HG03571 (cell line): ENCODE measurements at regions not wholly inside any gene's neighbourhood (a gene's known extent, or its start where the extent isn't known, plus 50 kb on each side); places are given as distances from the start of the nearest gene placed in this dataset.

ENCODE experiments used
- ATAC-seq: cut with Tn5 transposase; IDR thresholded peaks from one replicate; pipeline ENCODE4 v1.9.1; 2021; ENCODE audit not compliant: unreplicated experiment

- no peak for ATAC-seq
Observed at GRCh38 chr17:72297326-72298115, 176.7 kb downstream of the SOX9 start.

DNA sequence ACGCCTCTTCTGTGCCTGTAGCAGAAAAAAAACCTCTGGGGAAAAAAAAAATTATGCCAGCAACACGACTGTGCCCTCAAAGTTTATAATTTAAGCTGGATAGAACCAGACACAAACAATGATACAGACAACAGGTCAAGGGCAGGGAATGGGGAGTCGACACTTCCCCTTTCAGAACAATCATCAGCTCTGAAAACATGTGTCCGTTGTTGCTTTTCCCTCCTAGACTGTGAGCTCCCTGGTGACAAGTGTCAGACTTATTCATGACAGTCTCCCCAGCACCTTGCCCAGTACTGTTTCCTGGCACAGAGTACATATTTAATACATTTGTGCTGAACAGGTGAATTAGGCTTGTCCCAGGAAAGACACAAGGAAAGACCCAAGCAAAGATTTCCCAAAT, 178.3 kb downstream of the SOX9 start:
- ATAC-seq, result no peak

DNA sequence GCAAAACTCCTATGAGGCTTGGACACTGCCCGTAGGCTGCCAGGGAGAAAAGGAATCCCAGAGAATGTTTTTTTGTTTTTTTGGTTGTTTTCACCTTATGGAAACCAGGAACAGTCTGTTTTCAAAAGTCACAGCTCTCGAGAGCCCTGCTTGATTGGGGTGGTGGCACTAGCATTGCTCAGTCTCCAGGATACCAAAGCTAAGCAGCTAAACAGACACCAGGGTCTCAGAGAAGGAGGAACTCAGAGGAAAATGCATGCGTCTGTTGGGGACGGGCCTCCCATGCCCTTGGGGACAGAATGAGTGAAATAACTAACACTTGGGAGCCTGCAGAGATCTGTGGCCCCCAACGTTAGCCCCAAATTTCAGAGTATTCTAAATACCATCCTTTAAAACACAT, 178.8 kb downstream of the SOX9 start:
- no peak for ATAC-seq

DNA sequence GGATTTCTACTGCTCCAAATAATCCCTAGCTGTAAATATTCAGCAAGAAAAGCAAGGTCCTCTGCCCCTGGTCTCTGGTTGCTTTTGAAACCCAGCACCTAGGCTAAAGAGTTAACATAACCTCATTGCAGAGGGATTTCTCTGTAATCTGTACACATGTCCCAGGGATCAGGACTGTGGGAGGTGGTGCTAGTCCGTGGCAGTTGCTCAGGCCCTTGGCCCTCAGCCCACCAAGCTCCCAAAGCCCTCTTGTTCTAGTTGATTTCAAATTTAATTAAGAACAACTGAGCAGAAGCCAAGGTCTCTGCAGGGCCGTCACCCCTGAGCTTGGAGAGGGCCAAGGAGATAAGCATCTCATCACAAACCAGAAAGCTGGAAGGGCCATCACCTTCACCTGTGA, 181.1 kb downstream of the SOX9 start:
- no peak for ATAC-seq

GRCh38 chr17:72302735-72303134, 181.9 kb downstream of the SOX9 start:
- no peak for ATAC-seq

DNA sequence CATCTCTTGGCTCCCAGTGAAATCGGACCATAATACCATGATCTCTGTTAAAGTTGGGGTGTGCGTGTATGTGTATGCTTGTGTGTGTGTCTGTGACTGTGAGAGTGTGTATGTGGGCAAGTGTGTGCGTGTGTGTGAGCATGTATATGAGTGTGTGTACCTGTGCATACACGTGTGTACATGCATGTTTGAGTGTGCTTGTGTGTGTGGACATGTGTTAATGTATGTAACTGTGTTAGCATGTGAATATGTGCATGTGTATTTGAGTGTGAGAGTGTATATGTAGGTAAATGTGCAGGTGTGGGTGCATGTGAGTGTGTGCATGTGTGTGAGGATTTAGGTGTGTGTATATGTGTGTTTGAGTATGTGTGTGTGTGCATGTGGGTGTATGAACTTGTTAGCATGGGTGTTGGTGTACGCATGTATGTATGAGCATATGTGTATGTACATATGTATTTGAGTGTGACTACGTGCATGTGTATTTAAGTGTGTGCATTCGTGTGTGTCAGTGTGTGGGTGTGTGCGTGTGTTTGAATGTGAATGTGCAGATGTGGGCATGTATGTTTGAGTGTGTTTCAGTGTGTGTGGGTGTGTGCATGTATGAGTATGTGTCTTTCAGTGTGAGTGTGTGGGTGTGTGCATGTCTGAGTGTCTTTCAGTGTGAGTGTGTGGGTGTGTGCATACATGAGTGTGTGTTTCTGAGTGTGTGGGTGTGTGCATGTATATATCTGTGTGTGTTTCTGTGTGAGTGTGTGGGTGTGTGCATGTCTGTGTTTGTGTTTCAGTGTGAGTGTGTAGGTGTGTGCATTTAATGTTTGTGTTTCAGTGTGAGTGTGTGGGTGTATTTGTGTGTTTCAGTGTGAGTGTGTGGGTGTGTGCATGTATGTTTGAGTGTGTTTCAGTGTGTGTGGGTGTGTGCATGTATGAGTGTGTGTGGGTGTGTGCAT, 183.2 kb downstream of the SOX9 start:
- ATAC-seq, result no peak

DNA sequence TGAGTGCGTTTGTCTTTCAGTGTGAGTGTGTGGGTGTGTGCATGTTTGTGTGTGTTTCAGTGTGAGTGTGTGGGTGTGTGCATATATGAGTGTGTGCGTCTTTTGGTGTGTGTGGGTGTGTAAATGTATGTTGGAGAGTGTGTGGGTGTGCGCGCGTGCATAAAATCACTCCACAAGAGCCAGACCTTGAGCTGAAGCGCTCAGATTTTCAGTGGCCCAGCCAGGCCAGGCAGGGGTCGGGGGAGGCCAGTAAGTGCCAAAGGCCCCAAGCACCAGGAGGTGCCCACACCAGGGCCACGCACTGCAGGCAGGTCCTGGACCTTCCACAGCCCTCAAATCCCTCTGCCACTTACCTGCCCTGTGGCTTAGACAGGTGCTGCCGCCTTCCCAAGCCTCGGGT, 184.0 kb downstream of the SOX9 start:
- ATAC-seq, result no peak

DNA sequence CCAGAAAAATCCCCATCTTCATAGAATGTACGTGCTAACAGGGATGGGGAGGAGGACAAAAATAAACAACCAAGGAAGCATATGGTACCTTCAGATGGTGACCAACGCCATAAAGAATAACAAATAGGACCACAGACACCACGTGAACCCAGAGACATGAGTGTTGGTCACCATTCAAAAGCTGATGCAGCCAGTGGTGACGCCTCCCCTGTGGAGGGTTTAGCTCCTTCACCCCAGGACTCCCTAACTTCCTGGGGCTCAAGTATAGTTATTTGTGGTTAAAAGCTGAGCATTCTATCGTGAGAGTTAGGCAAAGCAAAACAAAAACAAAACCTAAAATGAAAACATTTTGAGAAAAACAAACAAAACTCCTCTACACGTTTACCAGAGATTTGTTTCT, 184.7 kb downstream of the SOX9 start:
- ATAC-seq, result no peak

GRCh38 chr17:72306037-72306436, 185.2 kb downstream of the SOX9 start:
- ATAC-seq, result no peak

DNA sequence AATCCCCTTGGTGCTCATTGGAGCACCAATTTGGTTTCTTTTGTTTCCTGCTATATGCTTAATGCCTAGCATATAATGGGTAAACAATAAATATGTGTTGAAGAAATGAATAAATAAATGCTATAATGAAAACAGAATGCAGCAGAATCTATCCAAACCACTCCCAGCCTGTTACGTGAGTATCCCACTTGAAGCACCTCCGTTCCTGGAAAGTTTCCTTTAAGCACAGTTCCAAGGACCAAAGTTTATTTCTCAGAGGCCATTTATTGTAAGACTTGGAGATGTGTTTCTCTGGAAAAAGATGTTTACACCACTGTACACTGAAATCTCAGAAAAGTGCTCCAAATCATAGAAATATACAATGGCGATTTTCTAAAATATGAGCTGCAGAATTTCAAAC, 187.0 kb downstream of the SOX9 start:
- ATAC-seq, result no peak

GRCh38 chr17:72308744-72309385, 188.0 kb downstream of the SOX9 start:
- no peak for ATAC-seq

GRCh38 chr17:72311004-72311403, 190.2 kb downstream of the SOX9 start:
- ATAC-seq, result no peak

- no peak for ATAC-seq
Observed at GRCh38 chr17:72315122-72315913, 194.5 kb downstream of the SOX9 start.

DNA sequence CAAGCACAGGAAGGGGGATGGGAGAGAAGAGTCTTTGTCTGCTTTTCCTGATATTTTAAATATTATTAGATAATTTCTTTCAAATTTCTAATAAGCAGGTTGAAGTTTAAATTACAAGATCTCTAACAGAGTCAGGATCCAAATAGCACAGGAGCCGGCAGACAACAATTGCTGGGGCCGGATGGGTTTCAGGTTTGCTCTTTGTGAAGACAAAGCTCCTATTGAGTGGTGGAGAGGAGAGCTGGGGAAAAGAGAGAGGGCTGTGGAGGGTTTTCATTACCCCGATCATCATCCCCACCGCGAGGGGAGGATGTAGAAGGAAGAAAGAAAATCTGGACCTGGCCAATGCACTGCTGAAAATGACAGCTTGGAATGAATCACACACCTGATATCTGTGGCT, 197.3 kb downstream of the SOX9 start:
- ATAC-seq, result no peak

DNA sequence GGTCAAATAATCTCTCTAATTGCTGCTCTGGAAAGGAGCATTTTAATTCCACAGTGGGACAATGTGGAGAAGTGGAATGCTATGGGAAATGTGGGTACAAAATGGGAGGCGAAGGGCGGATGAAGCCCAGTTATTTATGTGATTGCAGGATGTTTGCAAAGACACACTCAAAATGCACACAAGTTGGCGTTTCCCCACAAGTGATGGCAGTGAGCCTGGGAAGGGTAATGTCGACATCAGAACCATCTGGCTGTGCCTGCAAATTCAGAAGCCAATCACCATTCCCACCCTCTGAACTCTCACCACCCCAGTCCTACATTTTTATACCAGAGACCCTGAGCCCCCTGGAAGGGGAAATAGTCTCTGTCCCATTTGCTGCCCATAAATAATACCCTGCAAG, 201.1 kb downstream of the SOX9 start:
- no peak for ATAC-seq

- no peak for ATAC-seq
Observed at GRCh38 chr17:72332367-72332766, 211.5 kb downstream of the SOX9 start.

DNA sequence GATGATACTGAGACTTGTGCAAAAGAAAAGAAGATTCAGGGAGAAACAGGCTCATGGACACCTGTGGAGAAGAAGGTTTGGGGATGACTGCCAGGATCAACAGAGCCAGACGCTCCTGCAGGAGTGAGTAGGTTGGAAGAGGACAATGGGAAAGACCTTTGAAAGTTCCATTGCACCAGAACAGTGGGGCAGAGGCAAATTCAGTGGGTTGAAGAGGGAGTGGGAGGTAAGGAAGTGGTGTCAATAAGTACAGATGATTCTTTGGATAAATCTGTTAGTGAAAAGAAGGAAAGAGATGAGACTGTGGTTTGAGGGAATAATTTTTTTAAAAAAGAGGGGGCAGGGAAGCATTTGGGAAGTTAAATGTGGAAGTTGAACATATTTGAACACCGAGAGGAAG, 212.8 kb downstream of the SOX9 start:
- no peak for ATAC-seq

DNA sequence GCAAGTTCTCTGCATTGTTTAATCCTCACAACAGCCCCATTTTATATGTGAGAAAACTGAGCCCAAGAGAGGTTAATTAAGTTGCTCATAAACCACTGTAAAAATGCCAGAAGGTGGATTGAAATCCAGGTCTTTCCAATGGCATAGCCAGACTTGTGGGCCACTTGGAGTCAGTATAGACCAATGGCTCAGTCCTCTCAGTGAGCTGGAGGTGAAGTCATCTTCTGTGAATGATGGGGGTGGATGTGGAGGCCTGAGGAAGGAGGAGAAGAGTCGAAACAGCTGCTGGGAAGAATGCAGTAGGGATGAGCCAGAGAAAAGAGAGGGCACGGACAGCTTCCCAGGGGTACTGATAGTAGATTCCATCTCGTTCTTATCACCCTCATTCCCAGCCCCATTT, 213.4 kb downstream of the SOX9 start:
- ATAC-seq, result no peak

DNA sequence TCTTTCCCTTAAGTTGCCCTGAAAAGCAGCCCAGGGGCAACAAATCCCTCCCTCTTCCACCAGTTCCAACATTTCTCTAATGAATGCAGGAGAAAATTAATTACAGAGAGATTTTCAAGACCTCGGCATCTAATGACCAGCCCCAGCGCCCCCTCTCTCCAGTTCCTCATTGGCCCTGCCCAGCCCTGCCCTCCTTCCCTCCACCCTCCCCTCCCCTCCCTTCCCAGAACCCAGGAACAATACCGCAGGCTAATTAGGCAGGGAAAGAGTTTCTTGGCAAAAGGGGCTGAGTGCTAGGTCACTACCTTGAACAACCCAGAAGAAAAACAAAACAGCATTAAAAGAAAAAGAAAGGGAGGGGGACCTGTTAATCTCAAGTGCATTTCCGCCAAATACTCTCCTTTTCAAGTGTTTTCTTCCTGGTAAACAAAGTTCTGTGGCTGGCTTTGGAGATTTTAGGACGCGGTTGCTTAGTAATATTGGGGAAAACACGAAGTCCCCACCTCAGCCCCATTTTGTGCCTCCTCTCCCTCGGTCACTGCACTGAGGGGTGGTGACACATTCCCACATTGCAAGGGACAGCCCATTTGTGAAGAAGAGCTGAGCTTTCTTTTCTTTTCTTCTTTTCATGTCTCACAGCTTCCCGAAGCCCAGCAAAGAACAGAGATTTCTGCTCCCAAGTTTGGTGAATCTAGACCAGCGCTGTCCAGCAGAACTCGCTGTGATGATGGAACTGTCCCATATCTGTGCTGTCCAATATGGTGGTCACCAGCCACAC, 215.4 kb downstream of the SOX9 start:
- no peak for ATAC-seq

DNA sequence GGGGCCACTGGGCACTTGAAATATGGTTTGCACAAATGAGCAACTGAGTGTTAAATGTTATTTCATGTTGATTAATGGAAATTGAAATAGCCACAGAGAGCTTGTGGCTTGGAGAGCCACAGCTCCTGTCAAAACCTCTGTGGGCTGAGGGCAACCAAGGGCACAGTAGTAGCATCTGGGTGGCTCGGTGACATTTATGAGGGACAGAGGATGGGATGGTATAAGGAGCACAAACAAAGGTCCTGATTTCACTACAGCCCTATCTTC, 215.9 kb downstream of the SOX9 start:
- ATAC-seq, result no peak
